K562 (cell line): ENCODE measurements at regions not wholly inside any gene's neighbourhood (a gene's known extent, or its start where the extent isn't known, plus 50 kb on each side); places are given as distances from the start of the nearest gene placed in this dataset.

Experiments used
- ATAC-seq: fragments of 200-7000 bp; cut with Tn5 transposase; 3 replicates; pipeline ENCODE4 v1.9.1; 2020; ENCODE audit warnings: moderate library complexity
- BruUV-seq: library from RNA; stranded (reverse); fragments of 400-500 nt; replicated peaks from 2 replicates; lab custom pipeline; 2021; lab: Mats Ljungman, UMichigan
- CTCF ChIA-PET: fragments of 300-600 bp; formaldehyde crosslinking; extraction: SDS; loops from one replicate; lab custom pipeline; 2021; ENCODE audit warnings: low intra/inter-chr PET ratio; lab: Yijun Ruan, JAX
- POLR2A ChIA-PET: fragments of 300-600, 350-650 bp; sonication (Branson Sonifier 250); formaldehyde crosslinking; extraction: SDS; loops from one replicate; lab custom pipeline; 2021; ENCODE audit warnings: antibody characterized with exemption, inconsistent platforms; lab: Yijun Ruan, JAX
- DNase-seq, 4 experiments: peaks; one replicate each; pipeline versions ENCODE4 v3.0.0 to v3.0.0-alpha.2; 2011 to 2018; ENCODE audit warnings: low spot score in 3 of 4, mixed read lengths in 3 of 4; ENCODE audit errors: extremely low read depth in 1 of 4
- FAIRE-seq: peaks from 2 replicates; lab custom pipeline; 2011; peaks lifted over from hg19 to GRCh38; lab: Jason Lieb, UNC
- H2AFZ ChIP-seq: 2 replicates; pipeline ENCODE4 v1.6.0; 2011; ENCODE audit warnings: low read depth, low read length, control low read depth, inconsistent platforms
- H3K27ac ChIP-seq: fragments of 200-600 bp; 3 replicates; pipeline ENCODE4 v1.8.0; 2011; ENCODE audit warnings: low read depth, mild to moderate bottlenecking, control low read depth, inconsistent platforms, low read length, moderate library complexity, mixed read lengths; ENCODE audit errors: extremely low read depth
- H3K27me3 ChIP-seq, 2 experiments: fragments of 300-600 bp in 1 of 2; 2 replicates in 1 of 2; 3 replicates in 1 of 2; pipeline versions ENCODE4 v1.6.0 to v1.8.0; 2011; ENCODE audit warnings: inconsistent platforms in 2 of 2, low read length in 2 of 2, mild to moderate bottlenecking in 1 of 2, mixed read lengths in 1 of 2, moderate library complexity in 1 of 2; ENCODE audit not compliant: control insufficient read depth in 2 of 2, insufficient read depth in 2 of 2
- H3K36me3 ChIP-seq: fragments of 300-600 bp; 3 replicates; pipeline ENCODE4 v1.8.0; 2011; ENCODE audit warnings: mild to moderate bottlenecking, low read length, inconsistent platforms; ENCODE audit not compliant: control insufficient read depth, insufficient read depth
- H3K4me1 ChIP-seq, 2 experiments: fragments of 200-600 bp in 1 of 2; replicated peaks in 1 of 2; 2 replicates in 1 of 2; 3 replicates in 1 of 2; pipeline versions ENCODE4 v1.5.1 to v1.8.0; 2011; ENCODE audit warnings: inconsistent platforms in 2 of 2, low read length in 2 of 2, mild to moderate bottlenecking in 1 of 2, mixed read lengths in 1 of 2, moderate library complexity in 1 of 2; ENCODE audit not compliant: control insufficient read depth in 2 of 2, insufficient read depth in 2 of 2
- H3K4me2 ChIP-seq: 2 replicates; pipeline ENCODE4 v1.6.1; 2011; ENCODE audit warnings: low read length, control low read depth, inconsistent platforms, mixed read lengths; ENCODE audit not compliant: insufficient read depth
- H3K4me3 ChIP-seq: fragments of 200-600 bp; sonication (generic), shearing (Covaris generic); 2 replicates; pipeline ENCODE4 v1.5.1; 2016; ENCODE audit warnings: control low read depth, inconsistent platforms
- H3K79me2 ChIP-seq: fragments of 200-600 bp; 3 replicates; pipeline ENCODE4 v1.8.0; 2011; ENCODE audit warnings: low read length, inconsistent platforms; ENCODE audit not compliant: control insufficient read depth, insufficient read depth
- H3K9ac ChIP-seq, 2 experiments: 2 replicates each; pipeline versions ENCODE4 v1.6.0 to v1.6.1; 2011; ENCODE audit warnings: low read depth in 2 of 2, low read length in 2 of 2, control low read depth in 1 of 2, inconsistent platforms in 1 of 2, mild to moderate bottlenecking in 1 of 2, mixed read lengths in 1 of 2; ENCODE audit not compliant: insufficient read depth in 1 of 2
- H3K9me1 ChIP-seq: one replicate; pipeline ENCODE4 v1.6.0; 2011; ENCODE audit warnings: inconsistent platforms, mild to moderate bottlenecking, low read length, moderate library complexity; ENCODE audit not compliant: control insufficient read depth, insufficient read depth
- H3K9me3 ChIP-seq: replicated peaks from 2 replicates; pipeline ENCODE4 v1.5.1; 2011; ENCODE audit warnings: low read depth, low read length, inconsistent platforms; ENCODE audit not compliant: control insufficient read depth, insufficient read depth
- H4K20me1 ChIP-seq: replicated peaks from 2 replicates; pipeline ENCODE4 v1.6.1; 2011; ENCODE audit warnings: low read length, inconsistent platforms, mixed read lengths; ENCODE audit not compliant: control insufficient read depth, insufficient read depth
- ASH1L ChIP-seq: fragments of 450-650 bp; IDR thresholded peaks from 2 replicates; pipeline ENCODE4 v1.6.1; 2018; ENCODE audit warnings: borderline replicate concordance, mild to moderate bottlenecking, low read depth; ENCODE audit not compliant: partially characterized antibody
- E2F3 ChIP-seq: fragments of 250-450 bp; sonication (Bioruptor Pico); IDR thresholded peaks from 2 replicates; pipeline ENCODE4 v1.4.0; 2020; ENCODE audit warnings: mild to moderate bottlenecking
- IFI16 ChIP-seq: fragments of 250-450 bp; sonication (Bioruptor Pico); IDR thresholded peaks from 2 replicates; pipeline ENCODE4 v2.1.2; 2022; ENCODE audit warnings: mild to moderate bottlenecking, inconsistent platforms
- NFE2L1 ChIP-seq: fragments of 450-650 bp; IDR thresholded peaks from 2 replicates; pipeline ENCODE4 v1.6.1; 2016; ENCODE audit warnings: missing genetic modification characterization, low read depth, mild to moderate bottlenecking, missing compliant biosample characterization, moderate library complexity, borderline replicate concordance
- VEZF1 ChIP-seq: fragments of 200-800 bp; sonication (Bioruptor generic); IDR thresholded peaks from 2 replicates; pipeline ENCODE4 v1.6.1; 2017; ENCODE audit warnings: missing genetic modification characterization, missing compliant biosample characterization
- ZNF436 ChIP-seq: fragments of 250-450, 450-650 bp; sonication (Bioruptor Pico); formaldehyde crosslinking; IDR thresholded peaks from 2 replicates; pipeline ENCODE4 v1.7.0; 2020; ENCODE audit warnings: mild to moderate bottlenecking
- WGBS: fragments of 100-300 bp; shearing (Covaris generic); methylation state at CpG from one replicate; pipeline ENCODE4 v1.1.6; 2016; ENCODE audit warnings: low coverage, mixed read lengths; ENCODE audit not compliant: insufficient coverage; ENCODE audit errors: missing lambda C conversion rate; 5-methylcytosine and 5-hydroxymethylcytosine counted together
- in situ Hi-C: fragments of 300-500 bp; cut with MboI; formaldehyde crosslinking; loops from 4 replicates; pipeline ENCODE4 v1.15.0; 2018; ENCODE audit warnings: inconsistent platforms, mixed read lengths
- intact Hi-C: fragments of 100-400 bp; cut with micrococcal nuclease; formaldehyde crosslinking; loops from 2 replicates; pipeline ENCODE4 v1.14.2; 2022

DNA sequence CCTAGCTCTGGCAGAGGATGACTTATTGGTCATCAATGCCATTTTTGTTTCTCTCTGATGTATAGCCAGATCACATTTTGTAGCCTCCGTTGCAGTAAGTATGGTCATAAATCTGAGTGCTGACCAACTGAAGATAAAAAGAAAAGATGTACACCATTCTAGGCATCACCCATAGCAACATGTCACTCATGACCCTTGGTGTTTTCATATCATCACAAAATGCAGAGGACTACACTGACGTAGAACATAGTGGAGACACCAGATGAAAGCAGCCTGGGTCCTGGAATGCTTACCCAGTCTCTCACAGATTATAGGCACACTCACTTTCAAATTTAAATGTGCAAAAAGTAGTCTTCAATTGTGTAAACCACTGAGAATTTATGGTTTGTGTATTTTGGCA is 172.8 kb downstream of the PDHA2 start:
- Histone ChIP-seq H3K36me3 (no peaks in the 10 kb centered on the region), H3K9me3 (no peaks in the 10 kb centered on the region), H3K27me3 (no peaks in the 10 kb centered on the region), H3K9ac (no peak overlapping the region), H2AFZ (no peak overlapping the region), H3K9me1 (no peaks in the 10 kb centered on the region), H3K79me2 (no peaks in the 10 kb centered on the region), H3K4me3 (no peak overlapping the region), H4K20me1 (no peaks in the 10 kb centered on the region), H3K4me2 (no peak overlapping the region), H3K4me1 (no peaks in the 10 kb centered on the region), H3K27ac (no peak overlapping the region)
- in situ Hi-C loops: no loop called here
- POLR2A ChIA-PET: no interaction called here
- no TSS peak for BruUV-seq
- CTCF ChIA-PET: no interaction called here
- ATAC-seq (no peak), FAIRE-seq (no peak), DNase-seq (no peak)
- WGBS: 5% methylated on average over 1 of the region's 2 CpGs
- intact Hi-C loops: no loop called here
- TF ChIP-seq E2F3 (CRISPR knock-in tag) (no peak), IFI16 (CRISPR knock-in tag) (no peak), ZNF436 (CRISPR knock-in tag) (no peak), NFE2L1 (tag) (no peak), VEZF1 (CRISPR knock-in tag) (no peak), ASH1L (no peak)
